Testis (tissue), 2 donors: ENCODE measurements at regions not wholly inside any gene's neighbourhood (a gene's known extent, or its start where the extent isn't known, plus 50 kb on each side); places are given as distances from the start of the nearest gene placed in this dataset.

ENCODE experiments used
- CTCF ChIP-seq, 3 experiments: fragments of 450-650 bp in 2 of 3; fragments of 200-600 bp in 1 of 3; sonication (generic) in 1 of 3; IDR thresholded peaks; one replicate each; pipeline ENCODE4 v1.5.1; 2016 to 2019; ENCODE audit warnings: antibody characterized with exemption in 3 of 3, mild to moderate bottlenecking in 2 of 3, moderate library complexity in 1 of 3
- POLR2A ChIP-seq: fragments of 450-650 bp; IDR thresholded peaks from one replicate; pipeline ENCODE4 v1.6.1; 2017; ENCODE audit warnings: antibody characterized with exemption, mild to moderate bottlenecking, moderate library complexity

GRCh38 chr19:5396096-5396939, 55.7 kb upstream of the PTPRS start:
- TF ChIP-seq POLR2A (no peak), CTCF (IDR thresholded peaks at IDR 0.05) (no peak)
